ENCODE measurements at regions not wholly inside any gene's neighbourhood (a gene's known extent, or its start where the extent isn't known, plus 50 kb on each side); places are given as distances from the start of the nearest gene placed in this dataset.

GRCh38 chr2:136557203-136557602 lies 208.1 kb upstream of the THSD7B start:
- DNase-seq: no peak

GRCh38 chr2:136550181-136550580 lies 215.2 kb upstream of the THSD7B start:
- no peak for DNase-seq

- no peak for DNase-seq
Observed at GRCh38 chr2:136539355-136539754, 226.0 kb upstream of the THSD7B start.

- peak; percentile 4 for DNase-seq
Observed at GRCh38 chr2:136538489-136538888, 226.9 kb upstream of the THSD7B start.

- no peak for DNase-seq
Observed at GRCh38 chr2:136534811-136535210, 230.5 kb upstream of the THSD7B start.

- DNase-seq: no peak
Observed at GRCh38 chr2:136532171-136532570, 233.2 kb upstream of the THSD7B start.

- no peak for DNase-seq
Observed at GRCh38 chr2:136531731-136532130, 233.6 kb upstream of the THSD7B start.

GRCh38 chr2:136530146-136530545 lies 235.2 kb upstream of the THSD7B start:
- no peak for DNase-seq

- DNase-seq: peak; percentile 67
Observed at GRCh38 chr2:136527560-136527959, 237.8 kb upstream of the THSD7B start.

- no peak for DNase-seq
Observed at GRCh38 chr2:136522724-136523123, 242.6 kb upstream of the THSD7B start.

GRCh38 chr2:136517716-136518115 lies 247.6 kb upstream of the THSD7B start:
- no peak for DNase-seq

GRCh38 chr2:136510244-136510643 lies 255.1 kb upstream of the THSD7B start:
- no peak for DNase-seq

- DNase-seq: no peak
Observed at GRCh38 chr2:136505462-136505861, 259.9 kb upstream of the THSD7B start.

- DNase-seq: no peak
Observed at GRCh38 chr2:136502660-136503059, 262.7 kb upstream of the THSD7B start.

- no peak for DNase-seq
Observed at GRCh38 chr2:136497709-136498108, 267.6 kb upstream of the THSD7B start.

- DNase-seq: no peak
Observed at GRCh38 chr2:136496966-136497365, 268.4 kb upstream of the THSD7B start.

- DNase-seq: no peak
Observed at GRCh38 chr2:136495636-136496035, 269.7 kb upstream of the THSD7B start.

GRCh38 chr2:136492901-136493300 lies 272.4 kb upstream of the THSD7B start:
- no peak for DNase-seq

GRCh38 chr2:136490100-136490499 lies 275.2 kb upstream of the THSD7B start:
- no peak for DNase-seq

GRCh38 chr2:136487421-136487820 lies 277.9 kb upstream of the THSD7B start:
- DNase-seq: no peak

- no peak for DNase-seq
Observed at GRCh38 chr2:136486115-136486514, 279.2 kb upstream of the THSD7B start.

- DNase-seq: no peak
Observed at GRCh38 chr2:136482966-136483365, 282.4 kb upstream of the THSD7B start.

- no peak for DNase-seq
Observed at GRCh38 chr2:136482006-136482405, 283.3 kb upstream of the THSD7B start.

GRCh38 chr2:136479696-136480095 lies 285.6 kb upstream of the THSD7B start:
- DNase-seq: no peak

- DNase-seq: no peak
Observed at GRCh38 chr2:136468799-136469369, 296.5 kb upstream of the THSD7B start.
